HG03575 (cell line): ENCODE measurements at regions not wholly inside any gene's neighbourhood (a gene's known extent, or its start where the extent isn't known, plus 50 kb on each side); places are given as distances from the start of the nearest gene placed in this dataset.

Experiments used
- ATAC-seq: cut with Tn5 transposase; IDR thresholded peaks from one replicate; pipeline ENCODE4 v1.9.1; 2021; ENCODE audit not compliant: unreplicated experiment, insufficient number of reproducible peaks, low FRiP score; ENCODE audit errors: extremely low read depth

DNA sequence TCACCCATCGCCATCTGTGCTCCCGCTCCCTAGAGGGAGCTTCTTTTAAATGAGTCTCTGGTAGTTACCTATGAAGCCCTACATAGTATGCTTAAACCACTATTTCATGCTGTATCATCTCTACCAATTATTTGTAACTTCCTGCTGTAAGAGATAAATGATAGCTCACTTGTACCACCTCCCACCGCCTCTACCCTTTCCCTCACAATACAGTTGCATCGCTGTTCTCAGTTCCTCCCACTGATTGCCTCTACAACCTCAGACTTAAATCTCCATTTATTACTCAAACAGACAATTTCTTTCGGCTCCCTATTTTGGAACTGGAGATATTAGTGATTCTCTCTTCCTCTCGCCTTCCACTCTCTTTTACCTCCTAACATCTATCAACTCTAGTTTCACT, 222.9 kb upstream of the ZC3H12C start:
- ATAC-seq, result no peak

GRCh38 chr11:109877043-109877442, 216.1 kb upstream of the ZC3H12C start:
- no peak for ATAC-seq

DNA sequence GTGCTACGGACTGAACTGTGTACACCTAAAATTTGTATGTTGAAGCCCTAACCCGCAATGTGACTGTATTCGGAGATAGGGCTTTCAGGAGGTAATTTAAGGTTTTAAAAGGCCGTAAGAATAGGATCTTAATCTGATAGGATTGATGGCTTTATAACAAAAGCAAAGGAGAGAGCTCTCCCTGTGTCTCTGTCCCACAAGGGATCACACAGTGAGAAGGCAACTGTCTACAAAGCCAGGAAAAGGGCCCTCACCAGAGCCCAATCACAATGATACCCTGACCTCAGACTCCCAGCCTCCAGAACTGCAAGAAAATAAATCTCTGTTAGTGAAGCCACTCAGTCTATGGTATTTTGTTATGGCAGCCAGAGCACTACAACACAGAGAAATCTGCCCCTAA, 208.7 kb upstream of the ZC3H12C start:
- ATAC-seq, result no peak

- no peak for ATAC-seq
Measured at GRCh38 chr11:109885006-109885405, 208.2 kb upstream of the ZC3H12C start.

DNA sequence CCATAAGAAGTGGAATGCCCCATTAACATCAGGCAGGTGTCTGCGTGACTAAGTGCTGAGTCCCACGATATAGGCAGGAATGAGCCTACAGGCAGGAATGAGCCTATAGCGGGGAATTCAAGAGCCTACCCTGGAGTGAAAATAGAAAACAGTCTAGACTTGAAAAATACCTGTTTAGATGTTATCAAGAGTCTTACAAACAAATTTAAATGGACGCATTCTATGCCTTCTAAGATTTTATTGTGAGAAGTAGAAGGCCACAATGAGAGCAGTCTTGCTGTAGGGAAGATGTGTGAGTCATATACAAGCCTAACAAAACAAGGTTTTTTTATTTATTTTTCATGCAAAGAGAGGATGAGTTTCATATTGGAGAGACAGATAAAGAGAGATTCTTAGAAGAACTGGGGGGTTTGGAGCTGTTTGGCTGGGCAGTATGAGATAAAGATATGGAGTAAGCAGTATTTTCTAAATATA, 200.8 kb upstream of the ZC3H12C start:
- ATAC-seq, result no peak

DNA sequence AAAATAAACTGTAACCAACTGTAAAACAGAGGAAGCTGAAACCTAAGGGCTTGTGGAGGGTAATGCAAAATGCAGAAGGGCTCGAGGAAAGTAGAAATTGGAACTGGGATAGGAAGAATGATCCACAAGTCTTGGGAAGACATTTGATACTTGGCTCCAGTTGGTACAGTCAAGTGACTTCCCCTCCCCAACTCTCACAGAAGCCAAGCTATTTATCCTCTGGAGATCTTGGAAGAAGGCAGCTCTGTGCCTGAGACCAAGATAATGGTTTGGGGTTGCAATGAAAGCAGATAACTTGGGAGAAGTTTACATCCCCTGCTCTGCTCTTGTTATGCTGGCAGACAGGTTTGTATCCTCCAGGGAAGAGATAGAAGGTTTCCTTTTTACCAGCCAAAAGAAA, 198.9 kb upstream of the ZC3H12C start:
- no peak for ATAC-seq

DNA sequence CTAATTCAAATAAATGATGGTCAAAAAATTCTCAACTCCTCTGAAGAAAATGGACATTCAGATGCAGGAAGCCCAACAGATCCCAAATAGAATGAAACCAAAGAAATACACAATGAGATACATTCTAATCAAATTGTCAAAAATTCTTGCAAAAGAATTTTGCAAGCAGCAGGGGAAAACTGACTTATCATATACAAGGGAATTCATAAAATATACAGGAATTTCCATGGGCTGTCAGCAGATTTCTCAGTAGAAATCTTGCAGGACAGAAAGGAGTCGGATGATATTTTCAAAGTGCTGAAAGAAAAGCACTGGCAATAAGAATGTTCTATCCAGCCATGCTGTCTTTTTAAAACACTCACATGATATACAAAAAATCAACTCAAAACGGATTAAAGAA, 194.6 kb upstream of the ZC3H12C start:
- no peak for ATAC-seq

DNA sequence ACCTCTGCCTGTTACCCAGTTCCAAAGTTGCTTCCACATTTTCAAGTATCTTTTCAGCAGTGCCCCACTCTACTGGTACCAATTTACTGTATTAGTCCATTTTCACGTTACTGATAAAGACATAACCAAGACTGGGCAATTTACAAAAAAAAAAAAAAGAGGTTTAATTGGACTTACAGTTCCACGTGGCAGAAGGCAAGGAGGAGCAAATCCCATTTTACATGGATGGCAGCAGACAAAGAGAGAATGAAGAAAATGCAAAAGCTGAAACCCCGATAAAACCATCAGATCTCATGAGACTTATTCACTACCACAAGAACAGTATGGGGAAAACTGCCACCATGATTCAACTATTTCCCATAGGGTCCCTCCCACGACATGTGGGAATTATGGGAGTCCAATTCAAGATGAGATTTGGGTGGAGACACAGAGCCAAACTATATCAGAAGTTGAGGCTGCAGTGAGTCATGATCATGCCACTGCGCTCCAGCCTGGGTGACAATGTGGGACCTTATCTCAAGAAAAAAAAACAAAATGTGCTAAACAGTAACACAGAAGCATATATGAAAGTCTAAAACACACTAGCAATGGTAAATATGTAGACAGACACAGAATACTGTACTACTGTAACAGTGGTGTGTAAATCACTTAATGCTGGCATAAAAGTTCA, 190.3 kb upstream of the ZC3H12C start:
- ATAC-seq, result no peak

GRCh38 chr11:109911488-109911887, 181.7 kb upstream of the ZC3H12C start:
- no peak for ATAC-seq

DNA sequence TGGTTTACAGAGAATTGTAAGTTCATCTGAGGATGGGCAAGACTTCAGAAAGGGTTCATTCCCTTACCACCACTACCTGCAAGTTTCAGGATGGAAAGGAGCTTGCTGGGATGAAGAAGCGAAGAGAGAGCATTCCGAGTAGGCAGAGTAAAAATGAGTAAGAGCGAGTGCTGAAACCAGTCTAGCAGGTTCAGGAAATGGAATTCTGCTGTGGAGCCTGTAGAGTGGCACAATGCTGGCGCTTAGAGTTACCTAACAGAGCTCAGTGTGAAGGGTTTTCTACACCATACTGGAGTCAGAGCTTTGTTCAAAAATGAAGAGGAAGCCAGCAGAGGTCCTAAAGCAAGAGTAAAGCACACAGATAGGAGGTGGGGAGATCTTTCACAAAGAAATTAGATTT, 179.2 kb upstream of the ZC3H12C start:
- no peak for ATAC-seq

DNA sequence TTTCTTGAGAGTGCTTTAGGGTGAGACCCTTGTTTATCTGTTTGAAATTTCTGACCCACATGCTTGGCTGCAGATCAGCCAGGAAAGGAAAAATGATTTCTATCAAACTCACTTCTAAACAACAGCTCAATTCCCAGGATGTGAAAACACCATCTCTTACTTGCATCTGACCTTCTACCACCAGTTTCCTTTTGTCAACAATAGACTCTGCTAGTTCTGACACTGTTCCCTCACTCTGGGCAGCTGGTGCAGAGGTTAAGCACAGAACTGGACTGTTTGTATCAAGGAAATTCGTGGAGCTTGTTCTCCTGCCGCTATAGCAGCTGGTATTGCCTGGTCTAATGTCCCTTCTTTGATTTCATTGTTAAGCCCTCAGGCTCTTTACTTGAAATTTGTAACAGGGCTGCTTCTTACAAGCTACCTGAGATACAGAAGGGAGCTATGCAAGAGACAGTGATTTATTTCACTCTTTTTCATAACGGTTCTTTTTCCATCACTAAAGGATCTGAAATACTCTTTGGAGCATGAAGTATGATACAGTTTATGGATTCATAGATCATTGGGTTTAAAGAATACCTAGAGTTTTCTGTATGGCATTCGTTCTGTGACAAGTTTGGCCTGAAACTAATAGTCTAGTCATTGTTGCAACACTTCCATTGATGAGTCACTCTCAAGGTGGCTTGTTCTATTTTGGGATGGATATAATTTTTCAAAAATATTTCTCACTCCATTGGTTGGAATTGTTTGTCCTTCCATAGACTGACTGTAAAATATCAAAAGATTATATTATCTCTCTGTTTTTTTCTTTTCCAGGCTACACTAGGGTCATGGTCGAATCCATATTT, 178.2 kb upstream of the ZC3H12C start:
- ATAC-seq, result no peak

DNA sequence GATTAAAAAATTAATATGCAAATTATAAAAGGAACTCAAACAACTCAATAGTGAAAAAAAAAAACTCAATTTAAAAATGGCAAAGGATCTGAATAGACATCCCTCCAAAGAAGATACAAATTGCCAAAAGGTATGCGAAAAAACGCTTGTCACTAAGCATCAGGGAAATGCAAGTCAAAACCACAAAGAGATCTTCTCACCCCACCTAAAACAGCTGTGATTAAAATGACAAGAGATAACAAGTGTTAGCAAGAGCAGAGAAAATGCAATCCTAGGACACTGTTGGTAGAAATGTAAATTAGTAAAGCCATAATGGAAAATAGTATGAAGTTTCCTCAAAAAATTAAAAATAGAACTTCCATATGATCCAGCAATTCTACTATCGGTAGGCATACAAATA, 166.3 kb upstream of the ZC3H12C start:
- no peak for ATAC-seq

DNA sequence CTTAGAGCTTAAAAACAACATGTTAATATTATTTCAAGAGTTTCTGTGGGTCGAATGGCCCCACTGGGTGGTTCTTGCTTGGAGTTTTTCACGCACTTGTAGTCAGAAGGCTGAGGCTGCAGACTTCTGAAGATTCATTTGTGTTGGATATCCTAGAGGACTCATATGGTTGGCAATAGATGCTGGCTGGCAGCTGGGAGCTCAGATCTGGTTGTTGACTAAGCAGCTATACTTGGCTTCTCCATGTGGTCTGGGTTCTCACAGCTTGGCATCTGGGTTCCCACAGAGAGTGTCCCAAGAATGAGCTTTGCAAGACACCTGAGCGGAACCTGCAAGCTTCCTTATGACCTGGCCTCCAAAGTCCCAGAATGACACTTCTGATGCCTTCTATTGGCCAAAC, 163.9 kb upstream of the ZC3H12C start:
- no peak for ATAC-seq

GRCh38 chr11:109933126-109933525, 160.1 kb upstream of the ZC3H12C start:
- no peak for ATAC-seq

DNA sequence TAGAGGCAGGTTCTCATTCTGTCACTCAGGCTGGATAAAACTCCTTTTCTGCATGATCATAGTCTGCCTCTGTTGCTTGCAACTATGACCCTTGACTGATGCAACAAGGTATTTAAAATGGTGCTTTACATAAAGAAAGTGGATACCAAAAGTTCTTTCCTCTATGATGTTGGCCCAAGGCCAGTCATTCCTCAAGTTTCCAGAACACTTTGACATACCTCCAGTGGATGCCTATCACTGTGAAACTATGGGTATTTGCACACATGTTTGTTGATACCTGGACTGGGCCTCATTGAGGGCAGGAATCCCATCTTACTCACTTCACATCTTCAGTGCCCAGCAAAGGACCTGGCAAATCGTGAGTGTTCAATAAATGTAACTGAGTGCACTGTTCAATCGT, 159.0 kb upstream of the ZC3H12C start:
- ATAC-seq, result no peak

DNA sequence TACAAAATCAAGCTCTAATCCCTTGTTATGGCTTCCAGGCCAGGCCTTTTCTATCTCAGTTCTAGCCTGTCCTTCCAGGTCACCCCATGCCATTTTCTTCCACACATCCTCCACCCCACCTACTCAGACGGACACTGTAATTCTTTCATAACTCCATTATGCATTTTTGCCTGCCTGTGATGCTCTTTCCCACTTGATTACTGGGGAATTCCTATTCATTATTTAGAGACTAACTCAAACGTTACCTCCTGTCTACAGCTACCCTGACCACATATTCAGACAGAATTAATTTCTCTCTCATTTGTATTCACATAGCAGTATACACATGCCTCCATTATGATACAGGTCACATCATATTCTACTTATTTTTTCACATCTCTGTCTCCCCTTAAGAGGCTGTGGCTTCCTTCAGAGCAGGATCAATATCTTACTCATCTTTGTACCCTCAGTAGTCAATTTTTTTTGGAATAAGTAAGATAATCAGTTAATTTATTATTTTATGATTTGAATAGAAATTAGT, 156.5 kb upstream of the ZC3H12C start:
- ATAC-seq, result no peak

- ATAC-seq, result no peak
Measured at GRCh38 chr11:109937968-109938367, 155.2 kb upstream of the ZC3H12C start.

- no peak for ATAC-seq
Measured at GRCh38 chr11:109939166-109939810, 153.9 kb upstream of the ZC3H12C start.

DNA sequence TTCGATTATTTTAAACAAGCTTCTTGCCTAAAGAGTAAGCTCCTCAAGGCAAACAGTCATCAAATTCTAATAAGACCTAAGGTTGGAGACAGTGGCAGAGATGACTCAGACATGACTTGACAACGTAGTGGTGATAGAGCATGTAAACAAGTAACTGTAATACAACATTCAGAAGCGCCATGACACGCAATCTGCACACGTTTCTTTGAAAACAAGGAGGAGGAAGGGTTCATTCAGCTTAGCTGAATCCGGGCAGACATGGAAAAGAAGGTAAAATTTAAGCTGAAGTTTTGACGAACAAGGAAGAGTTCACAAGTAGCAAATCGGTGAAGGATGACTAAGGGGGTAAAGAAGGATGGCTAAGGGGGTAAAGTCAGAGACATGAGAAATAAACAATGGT, 152.4 kb upstream of the ZC3H12C start:
- no peak for ATAC-seq
